NB4 (cell line): ENCODE measurements at regions not wholly inside any gene's neighbourhood (a gene's known extent, or its start where the extent isn't known, plus 50 kb on each side); places are given as distances from the start of the nearest gene placed in this dataset.

Source experiments
- DNase-seq: peaks from one replicate; pipeline ENCODE4 v3.0.0; 2010; ENCODE audit warnings: low read depth
- H3K4me3 ChIP-seq: one replicate; pipeline ENCODE4 v1.5.1; 2011; ENCODE audit warnings: mild to moderate bottlenecking, low read depth, low read length, moderate library complexity
- CTCF ChIP-seq: IDR thresholded peaks from one replicate; pipeline ENCODE4 v1.5.1; 2012; ENCODE audit warnings: low read depth, low read length
- MAX ChIP-seq: IDR thresholded peaks from 2 replicates; pipeline ENCODE4 v1.6.1; 2011; ENCODE audit warnings: low read depth, low read length
- MYC ChIP-seq: IDR thresholded peaks from 2 replicates; pipeline ENCODE4 v1.6.1; 2011; ENCODE audit warnings: low read depth, low read length
- POLR2A ChIP-seq: IDR thresholded peaks from 2 replicates; pipeline ENCODE4 v1.6.1; 2011; ENCODE audit warnings: mild to moderate bottlenecking; ENCODE audit not compliant: insufficient read length; ENCODE audit errors: extremely low read depth

- peak; percentile 1 for DNase-seq
- TF ChIP-seq MYC (no peak), POLR2A (no peak), MAX (no peak), CTCF (no peak)
Measured at GRCh38 chr15:61530769-61531168, 301.7 kb upstream of the RORA start.

GRCh38 chr15:61528581-61528910, 299.4 kb upstream of the RORA start:
- no peak overlapping the region for H3K4me3 ChIP-seq
- TF ChIP-seq CTCF = no peak
- no peak for TF ChIP-seq MYC
- TF ChIP-seq POLR2A = no peak
- TF ChIP-seq MAX = no peak
- no peak for DNase-seq

More at GRCh38 chr15:61530769-61531168, 301.7 kb upstream of the RORA start:
- H3K4me3 ChIP-seq = no peak overlapping the region

- no peak for DNase-seq
- H3K4me3 ChIP-seq = no peak overlapping the region
- no peak for TF ChIP-seq CTCF
- TF ChIP-seq POLR2A = no peak
- TF ChIP-seq MAX = no peak
- TF ChIP-seq MYC = no peak
Measured at GRCh38 chr15:61527836-61528580, 298.9 kb upstream of the RORA start.

- no peak overlapping the region for H3K4me3 ChIP-seq
- TF ChIP-seq CTCF = no peak
- TF ChIP-seq POLR2A = no peak
- no peak for TF ChIP-seq MAX
- no peak for TF ChIP-seq MYC
- no peak for DNase-seq
Measured at GRCh38 chr15:61524545-61524944, 295.4 kb upstream of the RORA start.

- DNase-seq = no peak
- no peak overlapping the region for H3K4me3 ChIP-seq
- TF ChIP-seq CTCF (no peak), POLR2A (no peak), MYC (no peak)
Measured at GRCh38 chr15:61524086-61524485, 295.0 kb upstream of the RORA start.

GRCh38 chr15:61522411-61522810, 293.3 kb upstream of the RORA start:
- DNase-seq = no peak

More at GRCh38 chr15:61522411-61522810, 293.3 kb upstream of the RORA start:
- TF ChIP-seq POLR2A (no peak), MYC (no peak), MAX (no peak), CTCF (no peak)
- no peak overlapping the region for H3K4me3 ChIP-seq
